LNCaP clone FGC (cell line): ENCODE measurements at regions not wholly inside any gene's neighbourhood (a gene's known extent, or its start where the extent isn't known, plus 50 kb on each side); places are given as distances from the start of the nearest gene placed in this dataset.

Source experiments
- DNase-seq: peaks from one replicate; pipeline ENCODE4 v3.0.0-alpha.2; 2011; ENCODE audit warnings: low read depth
- H3K4me3 ChIP-seq: 2 replicates; pipeline ENCODE4 v1.5.1; 2011; ENCODE audit warnings: mild to moderate bottlenecking, low read depth, low read length, control low read depth
- TF ChIP-seq, protein P1 (sequence below): IDR thresholded peaks from 2 replicates; pipeline ENCODE4 v1.5.1; 2012; ENCODE audit warnings: mild to moderate bottlenecking; ENCODE audit not compliant: control insufficient read depth, insufficient read depth; ENCODE audit errors: extremely low read depth

DNA sequence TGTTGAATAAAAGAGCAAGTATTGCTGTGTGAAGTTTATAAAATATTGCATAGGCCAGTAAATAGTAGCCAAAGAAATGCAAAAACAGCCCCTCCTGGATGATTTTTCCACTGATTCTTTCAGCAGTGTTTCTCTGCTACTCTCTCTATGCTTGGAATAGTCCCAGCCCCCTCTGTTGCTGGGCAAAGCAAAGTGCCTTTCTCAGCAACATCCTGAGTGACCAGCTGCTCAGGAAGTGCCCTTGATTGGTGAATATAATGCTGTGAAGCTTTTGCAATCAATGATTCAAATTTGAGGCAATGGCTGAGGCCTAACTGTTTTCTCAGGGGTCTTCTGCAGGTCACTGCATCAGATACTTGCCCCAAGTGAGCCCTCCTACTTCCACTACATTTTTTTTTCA lies 656.7 kb downstream of the ZNF674 start:
- TF ChIP-seq, protein P1, sequence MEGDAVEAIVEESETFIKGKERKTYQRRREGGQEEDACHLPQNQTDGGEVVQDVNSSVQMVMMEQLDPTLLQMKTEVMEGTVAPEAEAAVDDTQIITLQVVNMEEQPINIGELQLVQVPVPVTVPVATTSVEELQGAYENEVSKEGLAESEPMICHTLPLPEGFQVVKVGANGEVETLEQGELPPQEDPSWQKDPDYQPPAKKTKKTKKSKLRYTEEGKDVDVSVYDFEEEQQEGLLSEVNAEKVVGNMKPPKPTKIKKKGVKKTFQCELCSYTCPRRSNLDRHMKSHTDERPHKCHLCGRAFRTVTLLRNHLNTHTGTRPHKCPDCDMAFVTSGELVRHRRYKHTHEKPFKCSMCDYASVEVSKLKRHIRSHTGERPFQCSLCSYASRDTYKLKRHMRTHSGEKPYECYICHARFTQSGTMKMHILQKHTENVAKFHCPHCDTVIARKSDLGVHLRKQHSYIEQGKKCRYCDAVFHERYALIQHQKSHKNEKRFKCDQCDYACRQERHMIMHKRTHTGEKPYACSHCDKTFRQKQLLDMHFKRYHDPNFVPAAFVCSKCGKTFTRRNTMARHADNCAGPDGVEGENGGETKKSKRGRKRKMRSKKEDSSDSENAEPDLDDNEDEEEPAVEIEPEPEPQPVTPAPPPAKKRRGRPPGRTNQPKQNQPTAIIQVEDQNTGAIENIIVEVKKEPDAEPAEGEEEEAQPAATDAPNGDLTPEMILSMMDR: no peak
- no peak for DNase-seq
- no peak overlapping the region for H3K4me3 ChIP-seq

DNA sequence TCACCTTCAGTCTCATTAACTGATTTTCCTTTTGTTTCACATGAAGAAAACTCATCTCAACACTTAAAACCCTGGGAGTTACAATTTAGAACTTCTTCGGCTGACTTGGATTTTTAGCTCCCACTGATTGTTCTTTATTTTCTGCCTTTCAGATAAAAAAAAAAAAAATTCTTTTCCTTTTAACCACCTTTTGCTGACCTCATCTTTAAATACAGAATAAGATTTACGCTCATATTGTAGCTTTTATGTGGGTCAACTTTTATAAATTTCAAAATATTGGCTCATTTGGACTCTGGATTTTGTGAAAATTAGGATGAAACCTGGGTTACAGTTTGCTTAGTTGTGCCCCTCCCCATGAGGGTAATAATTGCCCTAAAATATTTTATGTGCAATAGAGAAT lies 659.3 kb downstream of the ZNF674 start:
- no peak overlapping the region for H3K4me3 ChIP-seq
- DNase-seq: no peak
- TF ChIP-seq, protein P1: no peak

DNA sequence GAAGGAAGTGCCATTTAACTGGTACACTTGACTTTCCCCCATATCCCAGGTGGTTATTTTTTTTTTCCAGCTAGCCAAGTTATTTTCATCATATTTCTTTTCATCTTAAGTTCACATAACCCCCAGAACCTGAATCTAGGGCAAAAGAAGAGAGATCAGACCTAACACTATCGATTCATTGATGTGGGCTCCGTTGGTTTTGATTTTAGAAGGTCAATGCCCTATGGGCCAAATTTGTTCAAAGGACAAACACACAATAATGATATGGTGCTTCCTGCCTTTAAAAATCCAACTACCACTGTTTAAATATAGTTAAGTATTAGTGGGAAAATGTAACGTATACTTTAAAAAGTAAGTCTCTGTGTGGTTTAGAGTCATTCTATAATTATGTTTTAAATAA lies 665.7 kb downstream of the ZNF674 start:
- TF ChIP-seq, protein P1: no peak
- no peak for DNase-seq
- H3K4me3 ChIP-seq: no peak overlapping the region

DNA sequence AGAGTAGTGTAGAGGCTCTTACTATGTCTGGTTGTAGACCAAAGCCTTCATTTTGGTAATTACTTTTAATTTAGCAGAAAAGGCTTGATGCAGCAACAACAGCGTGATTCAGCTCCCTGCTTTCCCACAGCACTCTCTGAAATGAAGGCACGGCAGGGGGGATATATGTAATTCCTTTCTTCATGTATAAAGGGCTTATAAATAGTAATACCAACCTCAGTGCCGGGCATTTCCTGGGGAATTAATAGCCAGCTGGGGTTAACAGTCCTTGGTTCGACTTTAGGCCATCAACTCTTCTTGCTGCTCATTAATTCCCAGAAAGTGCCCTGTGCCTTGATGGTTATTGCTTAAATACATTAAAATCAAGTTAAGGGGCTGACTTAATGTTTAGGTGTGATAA lies 669.0 kb downstream of the ZNF674 start:
- no peak for DNase-seq
- no peak overlapping the region for H3K4me3 ChIP-seq
- TF ChIP-seq, protein P1: no peak

DNA sequence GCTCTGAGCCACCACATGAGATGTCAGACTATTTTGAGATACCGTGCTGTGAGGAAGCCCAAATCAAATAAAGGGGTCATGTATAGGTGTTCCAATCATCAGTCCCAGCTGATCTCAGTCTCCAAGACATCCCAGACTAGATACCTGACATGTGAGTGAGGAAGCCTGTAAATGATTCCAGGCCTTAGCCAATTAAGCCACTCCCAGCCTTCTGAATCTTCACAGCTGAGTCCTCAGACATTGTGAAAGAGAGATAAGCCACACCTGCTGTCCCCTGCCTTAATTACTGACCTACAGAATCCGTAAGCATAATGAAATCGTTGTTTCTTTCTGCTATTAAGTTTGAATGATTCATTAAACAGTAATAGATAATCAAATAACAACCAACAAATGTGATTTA lies 671.4 kb downstream of the ZNF674 start:
- no peak for DNase-seq
- H3K4me3 ChIP-seq: no peak overlapping the region
- TF ChIP-seq, protein P1: no peak

DNA sequence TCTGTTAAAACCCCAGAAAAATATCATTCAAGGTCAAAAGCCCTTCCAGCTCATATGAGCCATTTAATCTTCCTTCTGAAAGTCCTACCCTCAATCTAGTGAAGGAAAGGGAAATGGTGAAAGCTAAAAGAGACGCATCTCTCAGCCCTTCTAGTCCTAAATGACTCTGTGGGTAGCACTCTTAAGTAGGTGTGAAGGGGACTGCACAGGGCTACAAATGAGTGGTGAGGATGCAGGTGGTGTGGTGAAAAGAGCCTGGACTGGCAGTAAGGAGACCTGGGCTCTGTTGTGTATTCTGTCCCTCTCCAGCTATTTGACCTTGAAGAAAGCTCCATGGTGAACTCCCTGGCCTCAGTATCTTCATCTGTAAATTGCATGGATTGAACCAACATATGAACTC lies 671.8 kb upstream of the DIPK2B start:
- TF ChIP-seq, protein P1: no peak
- H3K4me3 ChIP-seq: no peak overlapping the region
- no peak for DNase-seq

DNA sequence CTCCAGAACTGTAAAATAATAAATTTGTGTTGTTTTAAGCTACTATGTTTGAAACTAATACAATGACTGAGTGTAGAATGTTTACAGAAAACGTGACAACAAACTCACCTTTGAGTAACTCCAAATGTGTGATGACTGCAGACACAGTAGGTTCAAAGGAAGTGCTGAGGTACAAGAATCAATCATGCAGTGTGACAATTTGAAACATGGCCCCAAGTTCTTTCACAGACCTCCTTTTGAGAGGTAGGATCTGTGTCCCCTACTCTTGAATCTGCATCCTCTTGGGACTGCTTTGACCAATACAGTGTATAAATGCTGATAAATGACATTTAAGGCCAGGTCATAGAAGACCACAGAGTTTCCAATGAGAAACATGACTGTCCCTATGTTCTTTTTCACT lies 667.7 kb upstream of the DIPK2B start:
- TF ChIP-seq, protein P1: no peak
- no peak for DNase-seq
- H3K4me3 ChIP-seq: no peak overlapping the region
